ENCODE measurements at regions not wholly inside any gene's neighbourhood (a gene's known extent, or its start where the extent isn't known, plus 50 kb on each side); places are given as distances from the start of the nearest gene placed in this dataset.

- Histone ChIP-seq H3K14ac (ENCODE audit: insufficient read length) (no peak overlapping the region), H3K4ac (replicated peaks; ENCODE audit: insufficient read length, low read depth, low read length) (no peak overlapping the region), H3K23me2 (ENCODE audit: low read depth, low read length) (no peaks in the 10 kb centered on the region), H3K23ac (ENCODE audit: insufficient read length) (no peak overlapping the region), H3K36me3 (ENCODE audit: control insufficient read depth in 2 of 4, insufficient read depth in 4 of 4, low read length in 3 of 4) (no peaks in the 10 kb centered on the region), H2BK120ac (replicated peaks; ENCODE audit: low read depth, low read length) (no peak overlapping the region), H2AK5ac (ENCODE audit: low read depth, low read length) (no peak overlapping the region), H2BK20ac (ENCODE audit: low read length) (no peak overlapping the region), H2BK5ac (ENCODE audit: low read depth, low read length) (no peak overlapping the region), H3K4me2 (ENCODE audit: insufficient read depth in 1 of 2, low read depth in 2 of 2, low read length in 2 of 2) (no peak overlapping the region), H3K18ac (ENCODE audit: extremely low read depth, low read length) (no peak overlapping the region), H4K5ac (ENCODE audit: insufficient read length, low read depth, low read length) (no peak overlapping the region), H4K91ac (replicated peaks; ENCODE audit: insufficient read length, low read length) (no peak overlapping the region), H3K4me3 (ENCODE audit: extremely low read depth in 1 of 4, insufficient read depth in 2 of 4, low read depth in 3 of 4, low read length in 4 of 4) (no peak overlapping the region), H3K9me3 (ENCODE audit: insufficient read depth in 2 of 2, low read depth in 1 of 2, low read length in 1 of 2) (peaks cover 0 to 7% of the 10 kb centered on the region in 2 experiments; a peak in 1 of 4 replicates), H3K27ac (ENCODE audit: low read depth, low read length) (no peak overlapping the region), H2BK15ac (ENCODE audit: low read length) (no peak overlapping the region), H4K8ac (ENCODE audit: extremely low read depth, insufficient read depth, low read length) (no peak overlapping the region), H4K20me1 (replicated peaks in 1 of 2; ENCODE audit: control insufficient read depth in 1 of 2, insufficient read depth in 2 of 2, low read length in 2 of 2) (no peaks in the 10 kb centered on the region), H2AFZ (ENCODE audit: low read length) (no peak overlapping the region), H3K79me2 (ENCODE audit: control insufficient read depth in 1 of 2, insufficient read depth in 2 of 2, low read length in 2 of 2) (no peaks in the 10 kb centered on the region), H3K27me3 (replicated peaks in 1 of 4; ENCODE audit: control insufficient read depth in 3 of 4, extremely low read depth in 1 of 4, insufficient read depth in 3 of 4, low read length in 3 of 4) (peaks cover 0 to 29% (median 17%) of the 10 kb centered on the region in 4 experiments; a peak in 5 of 7 replicates), H3K56ac (replicated peaks; ENCODE audit: insufficient read length, low read depth, low read length) (no peak overlapping the region), H3K79me1 (ENCODE audit: low read depth, low read length) (no peaks in the 10 kb centered on the region), H3K4me1 (replicated peaks in 1 of 4; ENCODE audit: control insufficient read depth in 3 of 4, insufficient read depth in 4 of 4, low read length in 3 of 4) (peaks cover 3 to 17% (median 4%) of the 10 kb centered on the region in 4 experiments; a peak in 5 of 7 replicates), H3K9ac (replicated peaks in 1 of 4; ENCODE audit: extremely low read depth in 1 of 4, low read depth in 3 of 4, low read length in 3 of 4) (no peak overlapping the region), H2BK12ac (ENCODE audit: low read depth, low read length) (no peak overlapping the region)
- no peak for DNase-seq (ENCODE audit: low read depth in 1 of 2, low spot score in 2 of 2)
- 96% methylated on average over 3 of the region's 3 CpGs; no CpG with 5 or more reads in 1 of the 2 experiments for WGBS, 2 experiments (ENCODE audit: extremely low coverage in 1 of 2, insufficient coverage in 1 of 2, insufficient read length in 1 of 2, insufficient replicate concordance in 2 of 2, low coverage in 1 of 2, low lambda C conversion rate in 2 of 2, missing lambda C conversion rate in 1 of 2)
- ChIA-PET CTCF (ENCODE audit: partially characterized antibody) (interaction anchor here (0.9 to 1.9 kb wide), 4 partner anchors 11 to 392 kb away, joined by 3 to 7 read pairs (median 4); no protein-coding TSS in a partner anchor), POLR2A (ENCODE audit: partially characterized antibody) (no interaction called here)
- FAIRE-seq: no peak
- TF ChIP-seq RBBP5 (IDR thresholded peaks at IDR 0.05; ENCODE audit: borderline replicate concordance, low read depth, low read length): no peak
Observed at GRCh38 chr2:105954891-105955290, 210.2 kb downstream of the NCK2 start.

All from H1 (cell line).